Vagina (tissue), 2 donors: ENCODE measurements at regions not wholly inside any gene's neighbourhood (a gene's known extent, or its start where the extent isn't known, plus 50 kb on each side); places are given as distances from the start of the nearest gene placed in this dataset.

Experiments used
- POLR2AphosphoS5 ChIP-seq, 2 donors: sonication (generic); formaldehyde crosslinking; IDR thresholded peaks; one replicate each; pipeline ENCODE4 v1.9.0; 2017; ENCODE audit warnings: antibody characterized with exemption in 2 of 2, mild to moderate bottlenecking in 2 of 2, low read depth in 1 of 2; ENCODE audit not compliant: insufficient read depth in 1 of 2
- TF ChIP-seq, protein P1 (sequence below), 3 experiments: fragments of 450-650 bp in 2 of 3; fragments of 200-600 bp in 1 of 3; sonication (generic) in 1 of 3; IDR thresholded peaks; one replicate each; pipeline ENCODE4 v1.5.1; 2017 to 2019; ENCODE audit warnings: antibody characterized with exemption in 3 of 3, mild to moderate bottlenecking in 2 of 3, moderate library complexity in 2 of 3

GRCh38 chr5:124502551-124502950, 243.9 kb downstream of the ZNF608 start:
- TF ChIP-seq, protein P1, sequence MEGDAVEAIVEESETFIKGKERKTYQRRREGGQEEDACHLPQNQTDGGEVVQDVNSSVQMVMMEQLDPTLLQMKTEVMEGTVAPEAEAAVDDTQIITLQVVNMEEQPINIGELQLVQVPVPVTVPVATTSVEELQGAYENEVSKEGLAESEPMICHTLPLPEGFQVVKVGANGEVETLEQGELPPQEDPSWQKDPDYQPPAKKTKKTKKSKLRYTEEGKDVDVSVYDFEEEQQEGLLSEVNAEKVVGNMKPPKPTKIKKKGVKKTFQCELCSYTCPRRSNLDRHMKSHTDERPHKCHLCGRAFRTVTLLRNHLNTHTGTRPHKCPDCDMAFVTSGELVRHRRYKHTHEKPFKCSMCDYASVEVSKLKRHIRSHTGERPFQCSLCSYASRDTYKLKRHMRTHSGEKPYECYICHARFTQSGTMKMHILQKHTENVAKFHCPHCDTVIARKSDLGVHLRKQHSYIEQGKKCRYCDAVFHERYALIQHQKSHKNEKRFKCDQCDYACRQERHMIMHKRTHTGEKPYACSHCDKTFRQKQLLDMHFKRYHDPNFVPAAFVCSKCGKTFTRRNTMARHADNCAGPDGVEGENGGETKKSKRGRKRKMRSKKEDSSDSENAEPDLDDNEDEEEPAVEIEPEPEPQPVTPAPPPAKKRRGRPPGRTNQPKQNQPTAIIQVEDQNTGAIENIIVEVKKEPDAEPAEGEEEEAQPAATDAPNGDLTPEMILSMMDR (IDR thresholded peaks at IDR 0.05), result no peak
- no peak for TF ChIP-seq POLR2AphosphoS5 (IDR thresholded peaks at IDR 0.05; ENCODE audit: insufficient read depth in 1 of 2, low read depth in 1 of 2)
